GM21825 (cell line): ENCODE measurements at regions not wholly inside any gene's neighbourhood (a gene's known extent, or its start where the extent isn't known, plus 50 kb on each side); places are given as distances from the start of the nearest gene placed in this dataset.
"Not testable (repeated sequence)": the region's sequence is repeated elsewhere in the genome, so short reads cannot be mapped to it uniquely, and the experiment has no call there.

Experiments used
- ATAC-seq: cut with Tn5 transposase; IDR thresholded peaks from one replicate; pipeline ENCODE4 v1.9.1; 2021; ENCODE audit warnings: mild to moderate bottlenecking, moderate library complexity; ENCODE audit not compliant: unreplicated experiment

DNA sequence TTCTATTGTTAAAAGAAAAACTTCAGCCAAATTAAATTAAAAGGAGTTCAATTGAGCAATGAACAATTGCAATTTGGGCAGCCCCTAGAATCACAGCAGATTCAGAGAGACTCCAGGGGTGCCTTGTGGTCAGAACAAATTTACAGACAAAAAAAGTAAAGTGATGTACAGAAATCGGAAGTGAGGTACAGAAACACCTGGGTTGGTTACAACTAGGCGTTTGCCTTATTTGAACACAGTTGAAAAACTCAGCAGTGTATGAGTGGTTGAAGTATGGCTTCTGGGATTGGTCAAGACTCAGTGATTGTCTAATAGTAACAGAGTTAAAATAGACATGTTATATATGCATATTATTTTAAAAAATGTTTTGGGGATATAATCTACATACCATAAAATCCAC is 98.5 kb upstream of the ZSWIM2 start:
- no peak for ATAC-seq

DNA sequence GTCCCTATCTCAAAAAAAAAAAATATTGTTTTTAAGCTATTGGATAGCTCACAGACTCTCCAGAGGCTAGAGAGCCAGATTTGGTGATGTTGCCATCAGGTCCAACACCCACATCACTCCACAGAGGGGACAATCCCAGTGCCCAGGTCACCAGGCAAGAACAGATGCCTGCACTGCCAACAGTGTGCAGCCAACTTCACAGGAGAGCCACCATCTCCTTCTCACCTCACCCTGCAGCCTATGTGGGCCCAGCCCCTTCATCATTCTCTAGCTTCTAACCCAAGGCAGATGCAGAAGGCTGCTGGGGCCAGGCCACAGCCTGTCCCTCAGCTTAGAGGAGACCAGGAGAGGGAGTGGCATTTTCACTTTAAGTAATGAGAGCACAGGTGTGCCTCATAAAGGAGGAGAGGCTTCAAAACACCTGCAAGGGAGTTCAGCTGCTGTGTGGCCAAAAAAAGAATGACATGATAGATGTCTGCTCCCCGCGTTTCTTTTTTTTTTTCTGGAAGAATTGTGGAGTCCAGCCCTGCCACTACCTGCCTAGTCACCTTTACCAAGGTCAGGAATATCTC is 98.0 kb upstream of the ZSWIM2 start:
- ATAC-seq: no peak

DNA sequence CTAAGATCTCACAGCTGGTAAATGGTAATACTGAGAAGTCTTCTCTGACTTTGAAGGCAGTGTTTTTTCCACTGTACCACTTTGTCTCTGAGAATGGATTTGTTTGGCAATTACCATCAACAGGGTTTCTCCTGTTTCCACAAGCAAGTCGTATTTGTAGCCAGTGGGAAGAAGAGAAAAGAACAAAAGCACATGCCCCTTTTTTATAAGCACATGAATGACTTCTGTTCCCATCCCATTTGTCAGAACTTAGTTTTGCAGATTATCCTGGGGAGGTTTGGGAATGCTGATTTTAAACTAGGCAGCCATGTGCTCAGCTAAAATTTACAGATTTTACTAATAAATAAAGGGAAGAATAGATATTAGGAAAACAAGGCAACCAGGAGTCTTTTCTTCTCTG is 92.9 kb upstream of the ZSWIM2 start:
- no peak for ATAC-seq

DNA sequence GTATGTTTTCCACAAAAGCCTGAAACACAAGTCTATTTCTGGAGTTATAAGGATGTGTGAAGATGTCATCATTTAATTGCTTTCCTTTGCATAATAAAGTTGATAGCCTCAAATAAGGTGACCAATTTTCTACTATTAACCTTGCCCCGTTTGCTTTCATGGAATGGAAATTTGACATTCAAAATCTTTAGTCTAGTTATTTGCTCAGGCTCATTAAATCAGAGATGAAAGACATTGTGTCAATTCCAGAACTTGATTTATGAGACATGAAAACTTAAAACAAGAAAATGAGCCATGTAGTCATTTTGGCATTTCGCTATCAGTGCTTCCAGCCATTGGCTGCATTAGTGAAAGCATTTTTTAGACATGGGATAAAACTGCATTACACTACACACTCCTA is 91.5 kb upstream of the ZSWIM2 start:
- ATAC-seq: no peak

DNA sequence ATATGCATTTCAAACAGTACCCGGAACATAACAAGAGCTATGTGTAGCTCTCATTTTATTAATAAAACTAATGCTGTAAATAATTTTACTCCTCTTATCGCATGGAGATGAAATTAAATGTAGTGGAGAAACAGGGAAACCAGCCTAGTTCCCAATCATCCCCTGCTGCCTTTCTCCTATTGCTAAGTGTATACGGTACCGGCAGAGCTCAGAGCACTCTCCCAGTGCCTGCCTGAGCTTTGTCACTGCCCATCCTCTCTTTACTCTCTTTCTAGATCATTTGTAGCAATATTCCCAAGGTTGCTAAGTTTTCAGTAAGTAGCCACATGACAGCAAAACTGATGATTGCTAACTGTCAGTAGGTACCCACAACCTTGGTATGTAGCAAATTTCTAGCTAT is 85.5 kb upstream of the ZSWIM2 start:
- no peak for ATAC-seq

DNA sequence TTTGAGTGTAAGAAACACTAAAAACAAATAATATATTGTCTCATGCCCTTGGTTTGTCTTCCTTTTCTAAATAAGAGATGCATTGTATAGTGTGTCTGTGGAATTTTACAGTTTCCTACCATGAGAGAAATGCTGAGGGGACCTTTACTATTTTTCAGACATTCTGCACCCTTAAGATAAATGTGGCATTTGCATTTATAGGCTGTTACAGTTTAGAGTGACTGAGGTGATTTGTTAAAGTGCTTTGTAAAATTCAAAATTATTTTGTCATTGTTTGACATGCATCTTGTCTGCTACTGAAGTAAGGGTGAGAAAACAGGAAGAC is 78.9 kb upstream of the ZSWIM2 start:
- ATAC-seq: no peak

DNA sequence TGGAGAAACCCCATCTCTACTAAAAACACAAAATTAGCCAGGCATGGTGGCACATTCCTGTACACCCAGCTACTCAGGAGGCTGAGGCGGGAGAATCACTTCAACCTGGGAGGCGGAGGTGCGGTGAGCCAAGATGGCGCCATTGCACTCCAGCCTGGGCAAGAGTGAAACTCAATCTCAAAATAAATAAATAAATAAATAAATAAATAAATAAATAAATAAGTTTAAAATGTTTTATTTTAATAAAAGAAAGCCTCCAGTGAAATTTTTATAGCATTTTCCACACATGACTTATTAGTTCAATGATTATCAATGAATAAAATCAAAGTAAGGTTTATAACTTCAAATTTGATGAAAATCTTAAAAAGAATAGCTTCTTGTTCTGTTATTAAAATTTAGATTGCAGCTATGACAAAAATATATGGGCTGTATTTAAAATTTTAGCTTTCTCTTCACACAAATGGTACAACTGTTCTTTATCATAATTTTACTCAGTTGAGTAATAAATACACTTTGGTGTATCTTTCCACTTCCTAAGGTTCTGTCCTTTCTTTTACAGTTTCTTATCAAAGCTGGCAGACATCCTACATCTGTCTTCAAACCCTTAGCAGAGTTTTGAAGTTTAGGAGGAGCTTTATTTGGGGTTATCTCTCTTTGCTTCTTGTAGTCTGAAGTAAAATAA is 78.4 kb upstream of the ZSWIM2 start:
- ATAC-seq: no peak

DNA sequence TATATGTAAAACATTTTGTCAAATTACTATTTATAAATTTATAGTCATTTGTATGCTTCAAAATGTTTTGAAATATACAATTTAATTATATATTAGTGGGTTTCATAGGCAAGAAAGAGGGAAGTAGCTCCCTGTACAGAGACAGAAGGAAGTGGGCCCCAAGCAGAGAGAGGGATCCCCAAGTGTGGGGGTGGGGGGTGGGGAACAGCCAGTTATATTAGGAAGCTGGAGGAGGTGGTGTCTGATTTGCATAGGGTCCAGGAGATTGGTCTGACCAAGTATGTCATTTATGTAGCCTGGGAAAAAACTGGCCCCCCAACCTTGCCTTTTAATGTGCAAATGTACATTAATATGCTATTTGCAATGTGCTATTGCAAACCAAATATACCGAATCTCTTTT is 76.5 kb upstream of the ZSWIM2 start:
- ATAC-seq: no peak

DNA sequence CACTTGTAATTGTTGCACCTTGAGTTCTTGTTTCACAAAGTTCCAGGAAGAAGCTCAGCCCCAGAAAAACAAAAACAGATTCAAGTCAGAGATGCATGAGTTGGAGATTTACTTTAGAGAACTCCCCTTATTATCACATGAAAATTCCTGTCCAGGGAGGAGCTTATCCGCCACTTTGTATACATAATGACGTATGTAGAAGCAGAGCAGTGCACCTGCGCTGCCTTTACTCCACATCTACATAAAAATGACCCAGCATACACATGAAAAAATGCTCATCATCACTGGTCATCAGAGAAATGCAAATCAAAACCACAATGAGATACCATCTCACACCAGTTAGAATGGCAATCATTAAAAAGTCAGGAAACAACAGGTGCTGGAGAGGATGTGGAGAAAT is 73.3 kb upstream of the ZSWIM2 start:
- not testable (repeated sequence) for ATAC-seq

DNA sequence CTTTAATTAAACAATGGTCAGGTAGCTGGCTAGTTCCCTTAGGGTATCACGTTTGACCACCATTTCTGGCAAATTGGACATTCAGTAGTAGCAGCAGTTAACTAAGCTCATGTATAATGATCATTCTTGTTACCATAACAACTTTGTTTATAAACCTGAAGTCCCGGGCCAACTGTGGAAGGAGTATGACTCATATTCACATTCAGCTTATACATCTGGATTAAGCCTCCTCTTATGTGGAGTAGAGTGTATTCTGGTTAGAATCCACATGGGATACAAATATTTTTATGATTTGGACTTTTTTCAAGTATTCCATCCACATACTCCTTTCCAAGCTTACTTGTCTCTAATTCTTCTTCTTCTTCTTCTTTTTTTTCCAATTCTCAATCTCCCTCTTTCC is 70.3 kb upstream of the ZSWIM2 start:
- no peak for ATAC-seq

DNA sequence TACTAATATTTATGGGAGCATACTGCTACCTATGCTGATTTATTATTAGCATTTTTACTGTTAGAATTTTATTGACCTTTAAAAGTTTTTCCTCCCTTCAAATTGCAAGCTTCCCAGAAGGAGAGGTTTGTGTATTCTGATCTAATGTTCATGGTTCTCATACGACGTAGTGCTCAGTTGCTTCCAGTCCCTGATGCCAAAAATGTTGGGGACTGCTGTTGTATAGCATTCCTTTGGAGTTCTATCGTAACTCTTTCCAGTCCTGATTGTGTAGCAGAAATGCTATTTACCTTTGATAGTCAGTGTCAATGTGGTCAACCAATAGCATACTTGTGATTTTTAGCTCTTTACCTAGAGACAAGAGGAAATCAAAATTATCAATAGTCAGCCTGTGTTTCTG is 69.5 kb upstream of the ZSWIM2 start:
- no peak for ATAC-seq

DNA sequence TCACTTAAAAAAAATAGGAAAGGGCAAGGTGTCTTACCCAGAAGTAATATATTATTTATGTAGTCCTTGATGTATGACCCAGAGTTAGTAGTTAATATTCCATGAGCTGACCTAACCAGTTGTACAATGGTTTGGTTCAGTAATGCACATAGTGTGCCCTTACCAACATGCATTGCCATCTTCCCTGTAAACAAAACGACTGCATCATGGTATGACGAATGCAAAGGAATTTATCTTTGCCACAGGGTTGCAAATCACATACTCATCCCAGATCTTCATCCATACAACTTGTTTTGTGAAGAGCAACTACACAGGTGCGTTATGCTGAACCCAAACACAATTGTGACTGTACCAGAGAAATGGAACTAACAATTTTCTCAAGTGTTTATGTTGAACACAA is 68.9 kb upstream of the ZSWIM2 start:
- no peak for ATAC-seq

DNA sequence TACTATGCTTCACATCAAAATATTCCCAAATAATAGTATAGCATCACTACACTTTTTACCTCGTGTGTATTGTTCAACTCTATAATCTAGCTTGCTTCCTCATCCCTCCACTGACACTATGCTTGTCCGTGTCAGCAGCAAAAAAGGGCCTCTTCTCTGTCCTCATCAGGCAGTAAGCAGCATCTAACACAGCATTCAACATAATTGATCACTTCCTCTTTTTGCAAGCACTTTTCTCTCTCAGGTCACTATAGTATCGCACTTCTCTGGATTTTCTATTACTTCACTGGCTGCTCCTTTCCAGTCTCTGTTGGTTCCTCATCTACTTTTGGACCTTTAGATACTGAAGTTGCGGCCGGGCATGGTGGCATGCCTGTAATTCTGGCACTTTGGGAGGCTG is 64.9 kb upstream of the ZSWIM2 start:
- ATAC-seq: peak; percentile 93

DNA sequence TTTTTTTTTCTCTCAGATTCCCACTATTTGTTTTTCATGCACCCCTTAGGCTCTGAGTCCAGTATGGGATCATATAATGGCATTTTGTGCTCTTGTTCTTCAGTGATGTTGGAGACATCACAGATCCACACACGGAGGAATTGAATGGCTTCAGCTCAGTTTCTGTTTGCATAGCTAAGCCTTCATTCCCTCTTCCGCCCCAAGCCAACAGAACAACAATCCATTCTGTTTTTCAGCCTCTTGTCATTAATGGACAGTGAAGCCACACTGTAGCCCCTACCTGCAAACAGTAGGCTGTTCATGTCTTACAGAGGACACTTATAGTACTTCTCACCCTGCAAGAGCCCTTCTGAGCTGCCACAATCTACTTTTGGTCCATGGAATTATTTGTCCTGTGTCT is 64.0 kb upstream of the ZSWIM2 start:
- ATAC-seq: no peak

DNA sequence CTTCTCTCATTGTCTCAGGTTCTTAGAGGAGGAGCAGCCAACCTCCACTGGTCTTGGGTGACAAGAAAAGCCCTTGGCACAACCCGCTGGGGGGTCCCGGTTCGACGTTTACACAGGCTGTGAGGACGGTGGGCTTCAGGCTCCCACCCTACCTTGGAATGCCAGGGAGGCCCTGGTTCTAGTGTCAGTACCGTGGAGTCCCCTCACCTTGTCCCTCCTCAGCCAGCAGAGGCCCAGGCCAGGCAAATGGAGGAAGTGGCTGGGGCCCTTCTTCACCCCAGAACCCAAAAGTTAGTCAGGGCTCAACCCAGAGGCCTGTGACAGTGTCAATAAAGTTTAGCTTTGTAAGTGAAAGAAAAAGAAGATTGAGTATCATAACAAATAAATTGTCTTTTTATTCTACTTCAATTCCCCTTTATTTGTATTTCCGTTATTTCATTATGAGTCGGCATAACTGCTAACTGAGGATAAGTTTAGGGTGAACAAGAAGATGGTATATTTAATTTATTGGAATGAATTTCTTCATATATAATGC is 62.6 kb upstream of the ZSWIM2 start:
- ATAC-seq: no peak

DNA sequence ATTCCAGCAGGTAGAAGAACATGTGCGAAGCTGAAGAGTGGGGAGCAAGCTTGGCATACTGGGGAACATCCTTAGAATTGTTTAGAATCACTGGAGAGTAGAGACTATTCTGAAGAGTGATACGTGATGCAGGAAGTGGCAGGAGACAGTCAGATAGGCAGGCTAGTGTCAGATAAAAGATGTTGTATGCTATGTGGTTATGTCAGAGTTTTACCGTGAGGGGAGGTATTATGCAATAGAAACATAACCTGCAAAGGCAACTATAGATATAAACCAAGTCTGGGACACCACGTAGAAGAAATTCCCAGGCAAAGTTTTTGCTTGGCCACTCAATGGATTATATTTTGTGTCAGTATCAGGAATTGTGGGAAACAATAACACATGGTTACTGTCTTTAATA is 62.0 kb upstream of the ZSWIM2 start:
- ATAC-seq: no peak

DNA sequence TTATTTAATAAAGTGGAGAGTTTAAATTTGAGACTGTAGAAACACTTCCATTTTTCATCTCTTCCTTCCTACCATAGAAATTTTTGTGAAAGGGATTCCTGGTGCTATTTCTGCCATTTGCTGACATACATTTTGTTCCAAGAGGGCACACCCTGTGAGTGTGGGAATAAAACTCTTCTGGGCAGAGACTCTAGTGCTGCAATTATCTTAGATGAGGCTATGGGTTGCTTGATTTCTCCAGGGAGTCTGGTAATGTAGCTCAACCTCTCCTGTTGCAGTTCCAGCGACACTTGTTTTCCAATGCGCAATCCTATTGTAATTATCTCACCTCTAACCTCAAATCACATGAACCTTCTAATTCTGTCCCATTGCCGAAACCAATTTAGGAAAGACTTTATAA is 60.1 kb upstream of the ZSWIM2 start:
- no peak for ATAC-seq

DNA sequence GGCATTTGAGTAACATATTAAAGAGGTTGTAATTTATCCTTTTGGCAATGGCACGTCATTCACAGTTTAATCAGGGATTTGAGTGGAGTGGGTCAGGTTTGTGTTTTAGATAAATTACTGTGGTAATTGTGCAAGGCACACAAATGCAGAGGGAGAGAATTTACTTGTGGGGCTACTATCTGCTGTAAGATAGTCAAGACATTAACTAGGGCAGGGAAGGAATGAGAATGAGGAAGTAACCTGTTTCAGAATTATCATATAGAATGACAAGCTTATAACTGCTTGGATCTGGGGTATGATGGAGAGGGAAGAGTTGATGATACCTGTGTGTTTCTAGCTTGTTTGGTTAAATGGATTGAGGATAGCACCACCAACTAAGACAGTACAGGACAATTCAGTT is 58.9 kb upstream of the ZSWIM2 start:
- no peak for ATAC-seq

DNA sequence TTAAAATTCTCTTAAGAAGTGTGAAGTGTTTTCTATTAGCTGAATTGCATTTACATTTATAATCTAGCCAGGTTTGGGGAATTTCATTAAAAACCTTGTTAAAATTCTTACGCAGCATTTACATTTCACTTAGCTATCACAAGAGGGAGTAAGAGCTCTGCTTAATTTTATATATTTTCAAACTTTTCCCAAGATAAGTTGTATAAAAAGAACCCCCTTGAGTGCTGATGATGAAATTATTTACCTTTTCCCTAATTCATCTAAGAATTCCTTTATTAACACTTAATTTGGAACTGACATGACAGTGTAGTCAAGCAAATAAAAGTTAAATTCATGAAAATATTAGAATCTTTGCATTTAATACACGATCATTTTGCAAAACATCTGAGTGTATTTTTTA is 54.2 kb upstream of the ZSWIM2 start:
- no peak for ATAC-seq
